Gastroesophageal sphincter (tissue), 2 donors: ENCODE measurements at regions not wholly inside any gene's neighbourhood (a gene's known extent, or its start where the extent isn't known, plus 50 kb on each side); places are given as distances from the start of the nearest gene placed in this dataset.

Experiments
- POLR2A ChIP-seq, 2 donors: fragments of 450-650 bp; IDR thresholded peaks; one replicate each; pipeline ENCODE4 v1.6.1; 2017; ENCODE audit warnings: antibody characterized with exemption in 2 of 2, mild to moderate bottlenecking in 2 of 2, moderate library complexity in 1 of 2
- POLR2AphosphoS5 ChIP-seq: sonication (generic); formaldehyde crosslinking; IDR thresholded peaks from one replicate; pipeline ENCODE4 v1.6.1; 2017; ENCODE audit warnings: antibody characterized with exemption

DNA sequence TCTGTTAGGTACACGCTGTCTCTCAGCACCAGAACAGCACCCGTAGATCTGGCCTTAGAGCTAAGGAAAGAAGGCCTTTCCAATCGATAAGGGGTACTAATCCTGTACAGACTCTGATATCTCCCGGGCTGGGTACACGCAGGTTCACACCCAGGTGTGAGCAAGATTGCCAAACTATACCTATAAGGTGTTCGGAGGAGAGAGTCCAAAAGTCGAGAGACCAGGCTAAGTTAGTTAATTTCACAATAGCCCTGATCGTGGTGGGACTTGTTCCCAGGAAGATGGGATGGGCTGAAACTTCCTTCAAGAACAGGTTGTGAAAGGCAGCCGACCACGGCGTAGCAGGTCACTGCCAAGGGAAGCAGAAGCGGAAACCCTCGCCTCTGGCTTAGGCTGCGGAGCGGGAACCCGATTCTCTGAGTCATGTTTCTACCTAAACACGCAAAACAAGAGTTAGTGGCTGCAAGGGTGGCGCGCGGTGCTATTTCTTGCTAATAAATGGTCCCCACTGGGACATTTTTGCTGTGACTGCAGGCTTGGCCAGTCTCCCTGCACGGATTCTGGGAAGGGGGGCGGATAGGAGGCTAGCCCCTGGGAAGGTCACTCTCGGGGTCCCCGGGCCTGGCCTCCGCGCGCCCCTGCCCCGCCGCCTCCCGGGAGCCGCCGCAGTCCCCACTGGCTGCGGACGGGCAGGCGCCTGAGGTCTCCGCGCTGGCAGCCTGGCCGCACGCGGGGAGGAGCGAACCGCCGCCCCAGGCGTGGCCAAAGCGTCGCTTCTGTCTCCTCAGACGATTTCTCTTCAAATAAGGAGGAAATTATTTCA is 75.4 kb upstream of the PDSS1 start:
- TF ChIP-seq POLR2A (IDR thresholded peaks at IDR 0.05) (no peak), POLR2AphosphoS5 (no peak)
